ENCODE measurements at regions not wholly inside any gene's neighbourhood (a gene's known extent, or its start where the extent isn't known, plus 50 kb on each side); places are given as distances from the start of the nearest gene placed in this dataset.

DNA sequence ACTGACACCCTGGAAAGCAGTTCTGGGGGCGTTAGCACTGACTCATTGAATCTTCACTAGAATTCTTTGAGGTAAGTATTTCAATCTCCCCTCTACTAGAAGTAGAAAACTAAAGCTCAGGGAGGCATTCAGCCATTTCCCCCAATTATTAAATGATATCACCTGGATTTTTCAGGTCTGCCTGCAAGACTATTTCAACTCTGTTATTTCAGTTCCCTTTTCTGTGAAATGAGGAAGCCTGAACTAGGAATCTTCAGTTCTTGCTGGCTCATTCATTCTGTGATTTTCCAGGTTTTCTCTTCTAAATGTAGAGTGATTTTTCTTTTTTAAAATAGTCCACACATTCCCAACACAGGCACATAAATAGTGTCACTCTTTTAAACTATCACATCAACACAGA, 337.0 kb upstream of the NR5A2 start:
- TF ChIP-seq, protein P1, sequence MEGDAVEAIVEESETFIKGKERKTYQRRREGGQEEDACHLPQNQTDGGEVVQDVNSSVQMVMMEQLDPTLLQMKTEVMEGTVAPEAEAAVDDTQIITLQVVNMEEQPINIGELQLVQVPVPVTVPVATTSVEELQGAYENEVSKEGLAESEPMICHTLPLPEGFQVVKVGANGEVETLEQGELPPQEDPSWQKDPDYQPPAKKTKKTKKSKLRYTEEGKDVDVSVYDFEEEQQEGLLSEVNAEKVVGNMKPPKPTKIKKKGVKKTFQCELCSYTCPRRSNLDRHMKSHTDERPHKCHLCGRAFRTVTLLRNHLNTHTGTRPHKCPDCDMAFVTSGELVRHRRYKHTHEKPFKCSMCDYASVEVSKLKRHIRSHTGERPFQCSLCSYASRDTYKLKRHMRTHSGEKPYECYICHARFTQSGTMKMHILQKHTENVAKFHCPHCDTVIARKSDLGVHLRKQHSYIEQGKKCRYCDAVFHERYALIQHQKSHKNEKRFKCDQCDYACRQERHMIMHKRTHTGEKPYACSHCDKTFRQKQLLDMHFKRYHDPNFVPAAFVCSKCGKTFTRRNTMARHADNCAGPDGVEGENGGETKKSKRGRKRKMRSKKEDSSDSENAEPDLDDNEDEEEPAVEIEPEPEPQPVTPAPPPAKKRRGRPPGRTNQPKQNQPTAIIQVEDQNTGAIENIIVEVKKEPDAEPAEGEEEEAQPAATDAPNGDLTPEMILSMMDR (IDR thresholded peaks at IDR 0.05), result no peak
- TF ChIP-seq POLR2AphosphoS5 (IDR thresholded peaks at IDR 0.05; ENCODE audit: low read depth, low read length) (no peak), SIN3A (IDR thresholded peaks at IDR 0.05; ENCODE audit: borderline replicate concordance, insufficient read depth, low read depth, low read length) (no peak)
- TF ChIP-seq, protein P2, sequence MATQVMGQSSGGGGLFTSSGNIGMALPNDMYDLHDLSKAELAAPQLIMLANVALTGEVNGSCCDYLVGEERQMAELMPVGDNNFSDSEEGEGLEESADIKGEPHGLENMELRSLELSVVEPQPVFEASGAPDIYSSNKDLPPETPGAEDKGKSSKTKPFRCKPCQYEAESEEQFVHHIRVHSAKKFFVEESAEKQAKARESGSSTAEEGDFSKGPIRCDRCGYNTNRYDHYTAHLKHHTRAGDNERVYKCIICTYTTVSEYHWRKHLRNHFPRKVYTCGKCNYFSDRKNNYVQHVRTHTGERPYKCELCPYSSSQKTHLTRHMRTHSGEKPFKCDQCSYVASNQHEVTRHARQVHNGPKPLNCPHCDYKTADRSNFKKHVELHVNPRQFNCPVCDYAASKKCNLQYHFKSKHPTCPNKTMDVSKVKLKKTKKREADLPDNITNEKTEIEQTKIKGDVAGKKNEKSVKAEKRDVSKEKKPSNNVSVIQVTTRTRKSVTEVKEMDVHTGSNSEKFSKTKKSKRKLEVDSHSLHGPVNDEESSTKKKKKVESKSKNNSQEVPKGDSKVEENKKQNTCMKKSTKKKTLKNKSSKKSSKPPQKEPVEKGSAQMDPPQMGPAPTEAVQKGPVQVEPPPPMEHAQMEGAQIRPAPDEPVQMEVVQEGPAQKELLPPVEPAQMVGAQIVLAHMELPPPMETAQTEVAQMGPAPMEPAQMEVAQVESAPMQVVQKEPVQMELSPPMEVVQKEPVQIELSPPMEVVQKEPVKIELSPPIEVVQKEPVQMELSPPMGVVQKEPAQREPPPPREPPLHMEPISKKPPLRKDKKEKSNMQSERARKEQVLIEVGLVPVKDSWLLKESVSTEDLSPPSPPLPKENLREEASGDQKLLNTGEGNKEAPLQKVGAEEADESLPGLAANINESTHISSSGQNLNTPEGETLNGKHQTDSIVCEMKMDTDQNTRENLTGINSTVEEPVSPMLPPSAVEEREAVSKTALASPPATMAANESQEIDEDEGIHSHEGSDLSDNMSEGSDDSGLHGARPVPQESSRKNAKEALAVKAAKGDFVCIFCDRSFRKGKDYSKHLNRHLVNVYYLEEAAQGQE (IDR thresholded peaks at IDR 0.05; ENCODE audit: insufficient read depth in 1 of 2, low read depth in 2 of 2, low read length in 1 of 2), result no peak
